ENCODE measurements at regions not wholly inside any gene's neighbourhood (a gene's known extent, or its start where the extent isn't known, plus 50 kb on each side); places are given as distances from the start of the nearest gene placed in this dataset.

GRCh38 chr13:50219743-50220142 is 204.5 kb downstream of the KCNRG start:
- no peak for TF ChIP-seq CTCF (IDR thresholded peaks at IDR 0.05)
- TF ChIP-seq POLR2A (IDR thresholded peaks at IDR 0.05) = no peak

Data from heart left ventricle (tissue), 13 donors.